GM19351 (cell line): ENCODE measurements at regions not wholly inside any gene's neighbourhood (a gene's known extent, or its start where the extent isn't known, plus 50 kb on each side); places are given as distances from the start of the nearest gene placed in this dataset.

Source experiments
- ATAC-seq: cut with Tn5 transposase; IDR thresholded peaks from one replicate; pipeline ENCODE4 v1.9.1; 2021; ENCODE audit warnings: mild to moderate bottlenecking, moderate library complexity; ENCODE audit not compliant: unreplicated experiment

DNA sequence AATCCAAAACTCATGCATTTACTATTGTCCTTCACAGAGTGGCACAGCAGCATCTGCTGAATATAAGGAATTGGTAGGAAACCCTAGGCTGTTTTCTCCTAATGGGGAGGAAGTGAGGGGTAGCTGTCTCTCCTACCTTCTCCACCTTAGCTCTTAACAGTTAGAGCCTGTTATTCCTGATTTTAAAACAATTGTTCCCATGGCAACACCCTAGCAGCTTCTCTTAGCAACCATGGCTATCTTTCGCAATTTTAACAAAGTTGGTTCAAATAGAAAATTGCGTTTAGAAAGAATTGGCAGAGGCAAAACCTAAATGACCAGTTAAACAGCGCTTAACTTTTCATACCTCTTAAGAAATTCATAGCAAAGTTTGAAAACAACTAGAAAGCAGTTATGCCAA lies 603.4 kb upstream of the AUTS2 start:
- ATAC-seq, result no peak

GRCh38 chr7:68998136-68998535 lies 600.1 kb upstream of the AUTS2 start:
- no peak for ATAC-seq

GRCh38 chr7:69002416-69002815 lies 595.9 kb upstream of the AUTS2 start:
- ATAC-seq, result no peak

- no peak for ATAC-seq
Observed at GRCh38 chr7:69012149-69012548, 586.1 kb upstream of the AUTS2 start.

DNA sequence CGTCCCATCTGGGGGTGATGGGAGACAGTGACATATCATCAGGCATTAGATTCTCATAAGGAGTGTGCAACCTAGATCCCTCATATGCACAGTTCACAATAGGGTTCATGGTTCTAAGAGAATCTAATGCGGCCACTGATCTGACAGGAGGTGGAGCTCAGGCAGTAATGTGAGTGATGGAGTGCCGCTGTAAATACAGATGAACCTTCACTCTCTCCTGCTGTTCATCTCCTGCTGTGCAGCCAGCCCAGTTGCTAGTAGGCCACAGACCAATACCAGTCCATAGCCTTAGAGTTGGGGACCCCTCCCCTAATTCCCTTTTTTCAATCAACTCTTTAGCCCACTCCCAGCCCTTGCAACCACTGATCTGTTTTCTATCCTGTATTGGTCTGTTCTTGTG lies 581.1 kb upstream of the AUTS2 start:
- no peak for ATAC-seq

DNA sequence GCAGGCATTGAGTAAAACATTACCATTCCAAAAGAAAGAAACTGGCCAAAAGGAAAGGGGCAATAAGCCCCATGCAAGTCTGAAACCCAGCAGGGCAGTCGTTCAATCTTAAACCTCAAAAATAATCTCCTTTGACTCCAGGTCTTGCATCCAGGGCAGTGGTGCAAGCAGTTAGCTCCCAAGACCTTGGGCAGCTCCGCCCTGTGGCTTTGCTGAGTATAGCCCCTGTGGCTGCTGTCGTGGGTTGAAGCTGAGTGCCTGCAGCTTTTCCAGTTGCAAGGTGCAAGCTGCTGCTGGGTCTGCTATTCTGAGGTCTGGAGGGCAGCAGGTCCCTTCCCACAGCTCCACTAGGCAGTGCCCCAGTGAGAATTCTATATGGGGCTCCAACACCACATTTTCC lies 580.1 kb upstream of the AUTS2 start:
- no peak for ATAC-seq

DNA sequence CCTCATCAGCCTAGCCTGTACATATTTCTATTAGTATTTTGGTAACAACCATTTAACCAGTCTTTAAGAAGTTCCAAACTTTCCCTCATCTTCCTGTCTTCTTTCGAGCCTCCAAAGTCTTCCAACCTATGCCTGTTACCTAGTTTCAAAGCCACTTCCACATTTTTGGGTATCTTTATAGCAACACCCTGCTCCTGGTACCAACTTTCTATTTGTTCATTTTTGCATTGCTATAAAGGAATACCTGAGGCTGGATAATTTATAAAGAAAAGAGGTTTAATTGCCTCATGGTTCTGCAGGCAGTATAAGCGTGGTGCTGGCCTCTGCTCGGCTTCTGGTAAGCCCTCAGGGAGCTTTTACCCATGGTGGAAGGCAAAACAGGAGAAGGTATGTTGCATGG lies 578.8 kb upstream of the AUTS2 start:
- ATAC-seq, result no peak

- ATAC-seq, result no peak
Observed at GRCh38 chr7:69020536-69020935, 577.7 kb upstream of the AUTS2 start.

- ATAC-seq, result no peak
Observed at GRCh38 chr7:69025249-69025648, 573.0 kb upstream of the AUTS2 start.

GRCh38 chr7:69032848-69033247 lies 565.4 kb upstream of the AUTS2 start:
- no peak for ATAC-seq

- ATAC-seq, result no peak
Observed at GRCh38 chr7:69035826-69036225, 562.4 kb upstream of the AUTS2 start.

DNA sequence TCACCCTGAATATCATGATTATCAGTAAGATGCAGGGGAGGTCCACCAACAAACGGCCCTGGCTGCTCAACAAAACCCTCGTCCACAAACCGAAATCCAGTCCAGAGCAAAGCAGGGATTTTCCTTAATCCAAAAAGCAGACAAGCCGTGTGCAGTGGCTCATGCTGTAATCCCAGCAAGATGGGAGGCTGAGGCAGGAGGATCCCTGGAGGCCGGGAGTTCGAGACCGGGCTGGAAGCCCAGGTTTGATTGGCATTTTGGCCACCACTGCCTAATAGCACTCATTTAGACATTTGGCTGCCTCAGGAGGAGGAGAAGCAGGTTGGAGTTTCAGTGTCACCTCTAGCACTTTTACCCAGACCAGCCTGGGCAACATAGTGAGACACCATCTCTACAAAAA lies 562.0 kb upstream of the AUTS2 start:
- no peak for ATAC-seq

DNA sequence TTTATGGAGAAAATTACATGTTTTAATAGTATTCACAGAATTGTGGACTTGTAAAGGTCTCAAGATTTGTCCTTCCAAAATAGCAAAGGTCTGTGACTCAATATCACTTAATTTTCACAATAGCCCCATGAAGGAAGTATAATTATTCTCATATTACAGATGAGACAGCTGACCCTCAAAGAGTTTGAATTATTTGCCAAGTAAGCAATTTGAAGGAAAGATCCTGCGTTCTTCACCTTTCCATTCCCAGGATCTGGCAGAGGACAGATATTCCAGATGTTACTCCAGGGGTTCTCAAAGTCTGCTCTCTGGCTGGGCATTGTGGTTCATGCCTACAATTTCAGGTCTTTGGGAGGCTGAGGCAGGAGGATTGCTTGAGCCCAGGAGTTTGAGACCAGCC lies 559.4 kb upstream of the AUTS2 start:
- ATAC-seq, result no peak

- no peak for ATAC-seq
Observed at GRCh38 chr7:69042138-69042537, 556.1 kb upstream of the AUTS2 start.

DNA sequence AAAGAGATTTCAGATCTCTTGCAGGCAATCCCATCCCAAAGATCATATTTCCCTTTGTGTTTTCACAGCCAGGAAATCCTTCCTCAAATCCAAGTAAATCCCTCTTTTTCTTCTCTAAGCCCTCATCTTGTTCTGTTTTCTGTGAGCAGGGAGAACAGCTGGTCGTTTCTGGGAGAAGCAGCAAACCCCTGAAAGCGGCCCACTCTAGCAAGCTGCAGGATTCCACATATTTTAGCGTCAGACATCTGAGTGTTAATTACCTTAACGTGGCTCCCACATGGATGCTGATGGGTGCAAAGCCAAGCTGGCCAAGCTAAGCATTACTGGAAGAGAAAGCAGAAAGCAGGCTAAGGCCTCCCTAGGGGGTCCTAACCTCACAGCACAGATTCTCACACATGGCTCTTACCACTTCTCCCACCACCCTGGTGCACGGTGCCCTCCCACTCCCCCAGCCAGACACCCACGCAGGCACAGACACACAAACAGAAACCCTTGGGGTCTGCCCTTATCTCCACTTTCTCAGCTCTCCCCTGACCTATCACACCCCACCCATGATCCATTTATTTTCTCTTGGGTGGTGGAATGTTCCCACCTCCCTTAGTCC lies 551.0 kb upstream of the AUTS2 start:
- no peak for ATAC-seq

DNA sequence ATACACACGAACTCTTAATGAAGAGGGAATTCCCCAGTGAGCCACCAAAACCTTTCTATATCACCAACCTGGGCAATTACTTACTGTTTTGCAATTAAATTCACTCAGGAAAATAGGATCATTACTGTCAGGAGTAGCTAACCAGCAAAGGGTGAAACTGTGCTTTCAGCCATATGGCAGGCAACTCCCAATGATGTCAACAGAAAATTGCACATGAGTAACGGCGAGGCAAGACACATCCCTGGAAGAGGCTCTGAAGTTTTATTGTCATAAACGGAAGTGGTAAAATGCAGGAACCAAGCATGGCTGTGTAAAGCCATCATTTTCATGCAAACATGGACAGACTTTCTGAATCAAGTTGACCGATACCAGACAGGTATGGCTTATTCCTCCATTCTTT lies 548.9 kb upstream of the AUTS2 start:
- ATAC-seq, result no peak

GRCh38 chr7:69052447-69052846 lies 545.8 kb upstream of the AUTS2 start:
- ATAC-seq, result no peak

DNA sequence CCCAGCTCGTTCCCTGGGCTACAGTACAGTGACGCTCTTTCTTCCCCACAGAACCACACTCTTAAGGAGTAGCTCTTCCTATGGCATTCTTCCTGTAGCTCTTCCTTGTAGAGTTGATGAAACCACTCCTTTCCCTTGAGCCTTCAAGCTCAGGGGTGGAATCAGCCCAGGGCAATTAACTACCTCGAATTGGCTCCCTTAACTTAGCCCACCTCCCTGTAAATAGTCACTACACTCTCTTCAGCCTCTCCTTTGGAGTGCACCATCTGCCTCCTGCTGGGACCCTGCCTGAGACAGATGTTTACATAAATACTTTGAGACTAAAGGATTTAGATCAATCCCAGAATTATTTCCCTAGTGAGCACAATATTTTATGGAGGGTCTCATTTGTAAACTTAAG lies 537.8 kb upstream of the AUTS2 start:
- ATAC-seq, result no peak

DNA sequence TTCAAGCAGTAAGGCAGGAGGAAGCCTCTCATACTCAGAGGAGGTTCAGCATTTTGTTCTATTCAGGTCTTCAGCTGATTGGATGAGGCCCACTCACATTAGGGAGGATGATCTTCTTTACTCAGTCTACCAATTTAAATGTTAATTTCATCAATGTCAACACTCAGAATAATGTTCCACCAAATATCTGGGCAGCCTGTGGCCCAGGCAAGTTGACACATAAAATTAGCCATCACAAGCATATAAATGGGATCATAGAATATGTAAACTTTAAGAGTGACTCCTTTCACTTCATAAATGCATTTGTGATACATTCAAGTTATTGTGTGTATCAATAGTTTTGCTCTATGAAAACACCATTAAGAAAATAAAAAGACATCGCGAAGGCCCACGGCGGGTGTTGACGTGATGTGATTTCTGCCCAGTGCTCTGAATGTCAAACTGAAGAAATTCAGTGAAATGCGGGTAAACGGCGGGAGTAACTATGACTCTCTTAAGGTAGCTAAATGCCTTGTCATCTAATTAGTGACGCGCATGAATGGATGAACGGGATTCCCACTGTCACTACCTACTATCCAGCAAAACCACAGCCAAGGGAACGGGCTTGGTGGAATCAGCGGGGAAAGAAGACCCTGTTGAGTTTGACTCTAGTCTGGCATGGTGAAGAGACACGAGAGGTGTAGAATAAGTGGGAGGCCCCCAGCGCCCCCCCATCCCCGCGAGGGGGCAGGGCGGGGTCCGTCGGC lies 536.1 kb upstream of the AUTS2 start:
- no peak for ATAC-seq

DNA sequence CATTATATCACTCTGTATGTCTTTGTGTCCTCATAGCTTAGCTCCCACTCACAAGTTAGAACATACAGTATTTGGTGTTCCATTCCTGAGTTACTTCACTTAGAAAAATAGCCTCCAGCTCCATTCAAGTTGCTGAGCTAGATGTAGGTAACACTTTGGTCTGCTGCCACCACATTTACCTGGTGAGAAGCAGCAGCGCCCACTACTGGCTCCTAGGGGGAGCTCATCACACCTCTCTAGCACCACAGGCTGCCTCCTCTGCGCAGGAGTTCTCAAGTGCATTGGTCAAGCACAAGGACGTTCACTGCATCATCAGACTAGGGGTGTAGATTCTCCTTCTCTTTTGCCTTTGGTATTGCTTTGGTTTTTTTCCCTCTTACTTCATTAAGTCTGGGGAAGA lies 530.9 kb upstream of the AUTS2 start:
- ATAC-seq, result no peak

DNA sequence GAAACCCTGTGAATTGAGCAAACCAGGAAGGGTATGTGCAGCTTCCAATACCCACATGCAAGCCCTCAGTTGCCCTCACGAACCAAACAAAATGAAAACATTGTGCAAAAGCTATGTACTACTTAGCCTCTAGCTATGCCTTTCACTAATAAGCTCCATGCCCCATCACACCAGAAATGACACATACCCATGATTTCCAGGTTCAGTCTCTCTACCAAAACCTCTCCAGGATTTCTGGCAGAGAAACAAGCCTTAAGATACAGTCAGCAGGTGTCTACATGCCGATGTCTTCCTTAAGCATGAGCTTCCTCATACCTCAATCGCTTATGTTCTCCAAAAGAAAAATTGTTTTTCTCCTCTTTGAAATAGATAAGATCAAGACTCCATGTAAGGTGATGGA lies 527.8 kb upstream of the AUTS2 start:
- no peak for ATAC-seq

DNA sequence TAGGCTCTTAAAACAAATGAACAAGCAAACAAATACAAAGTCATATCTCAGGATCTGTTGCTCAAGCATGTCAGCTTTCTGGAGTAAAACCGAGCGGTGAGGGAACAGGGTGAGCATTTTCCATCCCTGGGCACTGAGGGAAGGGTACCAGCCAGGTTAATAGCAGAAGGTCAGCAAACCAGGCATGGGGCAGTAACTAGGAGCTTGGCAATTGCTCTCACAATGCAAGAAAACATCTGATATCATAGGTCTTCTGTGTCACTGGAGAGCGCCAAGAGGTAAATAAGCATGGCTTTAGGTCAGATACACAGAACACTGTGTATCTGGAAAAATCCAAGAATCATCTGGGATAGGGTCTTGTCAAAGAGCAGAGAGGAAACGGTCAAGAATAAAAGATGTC lies 521.7 kb upstream of the AUTS2 start:
- no peak for ATAC-seq
